ENCODE measurements at regions not wholly inside any gene's neighbourhood (a gene's known extent, or its start where the extent isn't known, plus 50 kb on each side); places are given as distances from the start of the nearest gene placed in this dataset.

DNA sequence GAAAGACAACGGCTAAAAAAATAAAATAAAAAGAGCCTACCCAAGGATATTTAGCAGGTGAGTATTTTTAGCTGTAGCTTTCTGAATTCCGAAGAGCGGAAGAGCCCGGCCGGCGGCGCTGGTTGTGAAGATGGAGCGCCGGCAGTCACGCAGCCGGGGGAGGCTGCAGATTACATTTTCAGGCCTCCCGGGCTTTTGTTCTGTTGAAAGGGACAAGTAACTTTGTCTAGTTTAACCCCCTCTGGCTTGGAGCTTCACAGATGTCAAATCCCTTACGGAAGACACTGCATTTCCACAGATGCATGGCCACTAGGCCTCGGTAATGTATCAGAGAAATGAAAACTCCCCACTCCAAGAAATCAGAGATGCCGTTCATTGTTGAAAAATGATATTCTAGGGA is 497.6 kb upstream of the MKI67 start:
- TF ChIP-seq, protein P1, sequence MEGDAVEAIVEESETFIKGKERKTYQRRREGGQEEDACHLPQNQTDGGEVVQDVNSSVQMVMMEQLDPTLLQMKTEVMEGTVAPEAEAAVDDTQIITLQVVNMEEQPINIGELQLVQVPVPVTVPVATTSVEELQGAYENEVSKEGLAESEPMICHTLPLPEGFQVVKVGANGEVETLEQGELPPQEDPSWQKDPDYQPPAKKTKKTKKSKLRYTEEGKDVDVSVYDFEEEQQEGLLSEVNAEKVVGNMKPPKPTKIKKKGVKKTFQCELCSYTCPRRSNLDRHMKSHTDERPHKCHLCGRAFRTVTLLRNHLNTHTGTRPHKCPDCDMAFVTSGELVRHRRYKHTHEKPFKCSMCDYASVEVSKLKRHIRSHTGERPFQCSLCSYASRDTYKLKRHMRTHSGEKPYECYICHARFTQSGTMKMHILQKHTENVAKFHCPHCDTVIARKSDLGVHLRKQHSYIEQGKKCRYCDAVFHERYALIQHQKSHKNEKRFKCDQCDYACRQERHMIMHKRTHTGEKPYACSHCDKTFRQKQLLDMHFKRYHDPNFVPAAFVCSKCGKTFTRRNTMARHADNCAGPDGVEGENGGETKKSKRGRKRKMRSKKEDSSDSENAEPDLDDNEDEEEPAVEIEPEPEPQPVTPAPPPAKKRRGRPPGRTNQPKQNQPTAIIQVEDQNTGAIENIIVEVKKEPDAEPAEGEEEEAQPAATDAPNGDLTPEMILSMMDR (IDR thresholded peaks at IDR 0.05): no peak
- no peak for TF ChIP-seq POLR2A (IDR thresholded peaks at IDR 0.05)

Measured in ovary (tissue), 3 donors.